ENCODE measurements at regions not wholly inside any gene's neighbourhood (a gene's known extent, or its start where the extent isn't known, plus 50 kb on each side); places are given as distances from the start of the nearest gene placed in this dataset.
"Not testable (repeated sequence)": the region's sequence is repeated elsewhere in the genome, so short reads cannot be mapped to it uniquely, and the experiment has no call there.

- not testable (repeated sequence) for TF ChIP-seq CTCF (IDR thresholded peaks at IDR 0.05); ZFX (IDR thresholded peaks at IDR 0.05; ENCODE audit: borderline replicate concordance)
Observed at GRCh38 chr9:102223320-102224136, 485.1 kb upstream of the GRIN3A start.
